ENCODE measurements at regions not wholly inside any gene's neighbourhood (a gene's known extent, or its start where the extent isn't known, plus 50 kb on each side); places are given as distances from the start of the nearest gene placed in this dataset.

DNA sequence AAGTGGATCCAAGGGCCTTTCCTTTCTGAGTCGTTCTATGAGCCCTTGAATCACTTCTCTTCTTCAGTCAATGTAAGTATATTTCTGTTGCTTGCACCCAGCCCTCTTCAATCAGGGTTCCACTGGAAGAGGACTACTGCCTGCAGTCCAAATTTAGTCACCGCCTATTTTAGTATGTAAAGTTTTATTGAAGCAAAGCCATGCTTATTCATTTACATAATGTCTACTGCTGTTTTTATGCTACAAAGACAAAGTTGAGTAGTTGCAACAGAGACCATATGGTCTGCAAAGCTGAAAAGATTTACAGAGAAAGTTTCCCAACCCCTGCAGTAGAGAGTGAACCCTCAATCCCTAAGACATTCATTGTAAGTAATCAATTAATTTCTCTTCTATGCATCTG lies 332.5 kb upstream of the TNP1 start:
- no peak for ATAC-seq
- intact Hi-C loops (cut with micrococcal nuclease), result no loop called here

GRCh38 chr2:217189747-217190146 lies 329.9 kb upstream of the TNP1 start:
- intact Hi-C loops (cut with micrococcal nuclease), result no loop called here
- no peak for ATAC-seq
- DNase-seq, result no peak

More for the DNA sequence above, 332.5 kb upstream of the TNP1 start:
- no peak for DNase-seq

DNA sequence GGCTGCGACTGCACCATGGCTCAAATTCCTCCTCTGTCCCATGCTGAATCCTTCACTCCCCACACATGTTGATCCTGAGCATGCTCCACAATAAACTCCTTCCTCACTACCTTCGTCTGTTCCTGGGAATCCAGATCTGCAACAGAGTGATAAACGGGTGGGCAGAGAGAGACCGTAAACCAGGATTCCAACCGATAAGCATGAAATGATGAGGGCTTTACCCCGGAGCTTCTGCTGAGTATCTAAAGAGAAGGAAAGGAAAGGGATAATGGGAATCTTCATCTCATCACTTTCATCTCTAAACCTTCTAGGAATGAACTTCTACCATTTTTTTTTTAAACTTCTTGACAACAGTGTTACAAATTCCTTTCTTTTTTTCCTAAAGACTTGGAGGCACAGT lies 329.3 kb upstream of the TNP1 start:
- ATAC-seq, result no peak
- intact Hi-C loops (cut with micrococcal nuclease), result no loop called here
- no peak for DNase-seq

DNA sequence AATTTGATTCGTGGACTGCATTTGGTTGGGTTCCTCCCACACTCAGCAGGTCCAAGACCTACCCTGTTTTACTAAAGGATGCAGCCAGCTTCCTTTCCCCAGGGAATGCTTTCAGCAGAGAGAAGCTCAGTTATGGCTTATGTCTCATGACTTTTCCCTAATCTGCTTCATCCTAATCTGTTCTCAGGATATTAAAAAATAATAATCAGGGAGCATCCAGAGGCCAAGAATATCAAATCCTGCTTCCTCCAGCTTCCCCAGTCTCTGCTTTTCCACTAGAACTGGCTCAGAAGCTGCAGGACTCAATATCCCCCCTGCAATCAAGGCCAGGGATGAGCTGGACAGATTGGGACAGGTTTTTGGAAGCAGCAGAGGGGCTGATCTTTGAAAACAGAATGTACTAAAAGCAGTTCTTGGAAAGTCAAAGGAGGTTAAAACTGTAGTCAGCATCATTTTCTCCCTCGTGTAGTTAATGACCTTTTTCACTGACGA lies 326.9 kb upstream of the TNP1 start:
- peak; percentile 94 for ATAC-seq
- intact Hi-C loops (cut with micrococcal nuclease), result no loop called here
- peak; percentile 40 for DNase-seq

DNA sequence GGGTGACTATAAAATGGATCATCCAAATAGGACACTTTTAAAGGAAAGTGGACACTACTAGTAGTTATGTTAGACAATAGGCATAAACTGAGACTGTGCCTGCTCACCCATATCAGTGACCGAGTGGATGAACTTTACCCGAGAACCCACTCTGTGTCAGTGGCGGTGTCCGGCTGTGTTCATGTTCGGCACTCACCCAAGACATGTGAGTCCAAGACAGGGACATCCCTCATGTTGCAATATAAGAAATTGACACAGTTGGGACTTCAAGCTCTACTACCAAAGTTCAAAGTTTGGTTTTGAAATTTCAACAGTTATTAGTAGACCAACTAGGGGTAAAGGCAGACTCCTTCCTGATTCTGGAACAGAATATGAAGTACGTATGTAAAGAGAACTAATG lies 326.3 kb upstream of the TNP1 start:
- peak; percentile 65 for ATAC-seq
- peak; percentile 49 for DNase-seq
- intact Hi-C loops (cut with micrococcal nuclease), result no loop called here

- ATAC-seq (no peak), DNase-seq (no peak)
- intact Hi-C loops (cut with micrococcal nuclease), result no loop called here
These were observed 325.6 kb upstream of the TNP1 start for GRCh38 chr2:217185265-217185995.

- no peak for ATAC-seq
- DNase-seq, result no peak
- intact Hi-C loops (cut with micrococcal nuclease), result no loop called here
These were observed 324.4 kb upstream of the TNP1 start for GRCh38 chr2:217184242-217184641.

DNA sequence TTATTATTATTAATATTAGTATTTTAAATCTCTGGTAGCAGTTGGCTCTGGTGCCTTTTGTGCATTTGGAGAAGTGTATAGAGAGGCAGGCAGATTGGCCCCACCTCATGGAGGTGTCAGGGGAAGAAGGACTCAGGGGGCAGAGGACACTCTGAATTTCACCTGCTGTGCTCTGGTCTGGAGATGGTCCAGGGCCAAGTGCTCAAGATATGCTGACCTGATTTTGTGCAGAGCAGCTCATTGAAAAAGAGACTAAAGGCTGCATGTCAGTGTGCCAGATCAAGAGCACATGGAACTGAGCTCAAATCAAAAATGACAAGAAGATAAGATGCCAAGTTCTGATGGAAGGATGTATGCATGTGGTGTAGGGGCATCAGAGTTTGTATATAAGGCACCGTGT lies 323.6 kb upstream of the TNP1 start:
- intact Hi-C loops (cut with micrococcal nuclease), result no loop called here
- DNase-seq (no peak), ATAC-seq (no peak)

DNA sequence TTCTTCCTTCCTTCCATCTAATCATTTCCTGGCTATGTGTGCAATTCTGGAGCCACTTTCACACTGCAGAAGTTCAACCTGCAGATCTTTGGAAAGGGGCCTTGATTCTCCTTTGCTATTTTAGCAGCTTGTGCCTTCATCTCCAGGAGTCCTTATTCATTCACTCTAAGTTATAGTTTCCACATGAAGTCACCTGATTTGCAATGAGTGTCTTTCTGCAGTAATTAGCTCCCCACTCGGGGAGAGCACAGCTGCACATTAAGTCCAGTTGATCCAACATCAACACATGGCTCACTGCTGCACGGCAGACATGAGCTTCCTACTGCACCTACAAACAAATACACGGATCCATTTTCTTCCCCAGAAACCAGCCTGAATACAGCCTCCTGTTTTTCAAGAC lies 323.1 kb upstream of the TNP1 start:
- DNase-seq, result no peak
- no peak for ATAC-seq
- intact Hi-C loops (cut with micrococcal nuclease), result no loop called here

DNA sequence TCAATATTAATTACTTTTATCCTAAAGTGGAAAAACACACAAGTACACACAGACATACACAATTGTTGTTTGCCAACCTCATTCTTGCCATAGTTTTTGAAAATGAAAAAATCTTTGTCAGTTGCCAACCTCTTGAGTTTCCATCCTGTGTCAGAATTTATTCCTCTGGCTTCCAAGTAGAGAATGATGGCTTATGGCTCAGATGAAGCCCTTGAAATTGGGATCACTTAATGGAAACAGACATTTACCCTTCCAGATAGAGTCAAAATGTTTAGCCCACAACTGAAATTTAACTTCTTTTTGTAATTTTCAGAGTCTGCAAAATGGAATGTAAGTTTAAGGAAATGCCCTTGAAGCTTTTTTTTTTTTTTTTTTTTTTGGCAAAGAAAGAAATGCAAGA lies 321.6 kb upstream of the TNP1 start:
- intact Hi-C loops (cut with micrococcal nuclease), result no loop called here
- DNase-seq (no peak), ATAC-seq (no peak)

- no peak for ATAC-seq
- DNase-seq, result no peak
- intact Hi-C loops (cut with micrococcal nuclease), result no loop called here
These were observed 320.0 kb upstream of the TNP1 start for GRCh38 chr2:217179854-217180253.

DNA sequence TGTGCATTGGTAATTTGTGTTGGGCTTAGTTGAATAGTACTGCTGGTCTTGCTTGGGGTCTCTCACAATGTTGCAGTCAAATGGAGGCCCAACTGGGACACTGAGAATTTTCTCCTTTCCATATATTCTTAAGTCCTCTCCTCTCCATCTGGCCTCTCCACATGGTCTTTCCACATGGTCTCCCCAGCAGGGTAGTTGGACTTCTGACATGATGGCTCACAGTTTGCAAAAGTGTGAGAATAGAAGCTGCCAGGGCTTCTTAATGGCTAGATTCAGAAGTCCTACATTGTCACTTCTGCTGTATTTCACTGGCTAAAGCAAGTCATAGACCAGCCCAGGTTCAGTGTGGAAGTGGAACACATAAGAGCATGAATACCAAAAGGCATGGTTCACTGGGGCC lies 318.5 kb upstream of the TNP1 start:
- intact Hi-C loops (cut with micrococcal nuclease), result no loop called here
- ATAC-seq (no peak), DNase-seq (no peak)

DNA sequence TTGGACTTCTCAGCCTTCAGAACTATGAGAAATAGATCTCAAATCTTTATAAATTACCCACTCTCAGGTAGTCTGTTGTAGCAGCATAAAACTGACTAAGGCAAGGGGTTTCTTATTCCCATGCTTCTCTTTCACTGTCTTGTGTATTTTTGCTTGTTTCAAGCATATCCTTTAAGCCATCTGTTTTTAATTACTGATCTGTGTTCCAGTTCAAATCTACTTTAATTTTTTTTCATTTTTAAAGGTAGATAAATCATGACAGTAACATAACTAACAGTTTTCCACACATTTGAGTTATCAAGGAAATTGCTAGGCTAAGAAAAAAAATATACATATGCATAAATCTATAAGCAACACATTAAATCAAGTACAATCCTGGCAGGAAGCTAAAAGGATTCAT lies 317.9 kb upstream of the TNP1 start:
- DNase-seq (no peak), ATAC-seq (no peak)
- intact Hi-C loops (cut with micrococcal nuclease), result no loop called here

GRCh38 chr2:217171874-217172273 lies 312.0 kb upstream of the TNP1 start:
- intact Hi-C loops (cut with micrococcal nuclease), result no loop called here
- ATAC-seq (no peak), DNase-seq (no peak)

GRCh38 chr2:217168496-217168895 lies 308.6 kb upstream of the TNP1 start:
- intact Hi-C loops (cut with micrococcal nuclease), result no loop called here
- DNase-seq (no peak), ATAC-seq (no peak)

DNA sequence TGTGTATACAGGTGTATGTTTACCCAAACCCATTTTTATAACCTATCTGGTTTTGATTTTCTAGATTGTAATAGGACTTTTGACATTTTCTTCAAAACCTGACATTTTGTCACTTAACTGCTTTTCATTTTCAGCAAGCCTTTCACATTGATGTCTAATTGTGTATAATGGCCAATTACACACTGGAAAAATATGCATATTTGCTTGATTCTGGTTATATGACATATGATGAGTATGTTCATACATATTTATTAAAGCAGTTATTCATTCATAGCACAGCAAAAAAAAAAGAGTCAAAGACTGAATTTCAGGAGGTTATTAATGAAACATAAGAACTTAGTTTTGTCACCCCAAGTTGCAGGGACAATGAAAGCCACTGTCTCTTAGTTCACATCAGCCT lies 307.7 kb upstream of the TNP1 start:
- DNase-seq (no peak), ATAC-seq (no peak)
- intact Hi-C loops (cut with micrococcal nuclease), result loop anchor here (2.0 kb wide), 1 partner anchor 469 kb away; no protein-coding TSS in a partner anchor

DNA sequence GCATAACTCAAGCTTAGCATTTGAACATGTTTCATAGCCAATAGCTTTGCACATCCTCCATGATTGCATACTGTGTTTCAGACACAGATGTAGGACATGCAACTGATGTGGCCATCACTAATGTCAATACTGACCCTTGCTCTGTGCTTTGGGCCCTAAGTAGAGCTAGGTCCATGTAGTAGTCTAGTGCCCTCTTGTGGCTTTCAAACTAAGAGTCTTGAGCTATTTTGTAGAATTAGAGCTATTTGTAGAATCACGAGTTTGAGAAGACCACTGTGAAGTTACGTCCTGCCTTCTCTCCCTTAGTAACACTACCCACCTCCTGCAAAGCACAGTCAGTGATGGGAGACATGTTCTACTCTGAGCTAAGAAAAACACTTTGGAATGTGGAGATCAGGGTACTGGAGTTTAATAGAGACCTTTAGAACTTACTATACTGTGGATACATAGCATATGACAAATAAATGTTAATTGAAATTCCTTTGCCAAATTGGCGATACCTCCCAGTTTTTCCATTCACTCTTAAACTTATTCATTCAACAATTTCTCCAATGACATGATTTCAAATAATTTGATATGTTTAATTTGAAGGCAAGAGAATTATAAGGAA lies 306.5 kb upstream of the TNP1 start:
- DNase-seq (no peak), ATAC-seq (peak; percentile 82)
- intact Hi-C loops (cut with micrococcal nuclease), result loop anchor here (2.0 kb wide), 1 partner anchor 468 kb away; no protein-coding TSS in a partner anchor

DNA sequence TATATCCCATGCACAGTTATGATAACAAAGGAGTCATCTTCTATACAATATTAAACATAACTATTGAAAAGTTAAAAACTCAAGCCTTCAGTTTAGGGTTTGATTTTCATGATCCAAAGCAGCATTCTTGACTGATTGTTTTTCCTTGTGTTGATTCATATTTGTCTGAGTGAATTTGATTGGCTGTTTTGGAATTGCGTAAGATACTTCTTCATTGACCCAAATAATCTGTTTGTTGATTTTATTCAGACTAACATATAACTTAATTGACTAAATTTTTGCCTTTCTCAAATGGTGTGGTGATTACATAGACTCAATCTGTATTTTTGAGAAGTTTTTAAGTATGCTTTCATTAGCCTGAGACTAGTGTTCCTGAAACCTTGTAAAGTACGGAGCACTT lies 305.7 kb upstream of the TNP1 start:
- no peak for DNase-seq
- intact Hi-C loops (cut with micrococcal nuclease), result no loop called here
- ATAC-seq, result no peak

DNA sequence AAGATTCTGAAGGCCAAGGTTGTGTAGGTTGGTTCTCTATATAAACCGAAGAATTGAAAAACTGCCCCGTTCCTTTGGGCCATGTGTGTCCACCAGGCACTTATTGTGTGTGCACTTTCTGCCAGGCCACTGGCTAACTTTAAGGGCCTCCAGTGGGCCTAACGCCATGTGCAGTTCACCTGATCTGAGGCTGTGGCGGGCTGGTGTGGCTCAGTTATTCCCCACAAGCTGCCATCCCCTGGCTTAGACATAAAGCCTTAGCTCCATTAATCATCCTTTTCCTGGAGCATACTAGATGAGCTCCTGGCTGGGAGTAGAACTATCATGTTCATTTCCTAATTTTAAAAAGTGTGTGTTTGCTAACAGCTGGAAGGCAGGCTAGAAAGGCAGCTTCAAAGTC lies 304.1 kb upstream of the TNP1 start:
- intact Hi-C loops (cut with micrococcal nuclease), result no loop called here
- DNase-seq, result no peak
- ATAC-seq, result no peak

DNA sequence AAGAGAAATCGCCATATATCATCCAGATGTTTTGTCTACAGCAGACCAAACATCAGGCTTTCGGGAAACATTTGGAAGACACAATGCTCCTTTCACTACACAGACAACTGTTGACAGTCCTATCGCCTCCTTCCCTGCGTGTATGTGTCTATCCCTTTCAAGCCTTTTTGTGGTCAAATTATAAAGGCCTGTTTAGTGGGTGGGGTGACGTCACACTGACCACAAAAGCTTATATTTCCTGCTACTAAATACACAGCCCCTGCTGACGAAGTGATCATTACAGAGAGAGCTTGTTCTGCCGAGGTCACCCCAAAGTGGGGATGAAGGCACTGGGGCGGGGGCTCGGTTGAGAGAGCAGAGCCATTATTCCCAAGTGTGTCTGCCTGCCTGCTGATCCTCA lies 302.7 kb upstream of the TNP1 start:
- intact Hi-C loops (cut with micrococcal nuclease), result no loop called here
- DNase-seq, result no peak
- peak; percentile 39 for ATAC-seq

Measured in left ventricle myocardium superior (tissue), 1 donor.